HG03558 (cell line): ENCODE measurements at regions not wholly inside any gene's neighbourhood (a gene's known extent, or its start where the extent isn't known, plus 50 kb on each side); places are given as distances from the start of the nearest gene placed in this dataset.
"Not testable (repeated sequence)": the region's sequence is repeated elsewhere in the genome, so short reads cannot be mapped to it uniquely, and the experiment has no call there.

Experiments
- ATAC-seq: cut with Tn5 transposase; IDR thresholded peaks from one replicate; pipeline ENCODE4 v1.9.1; 2021; ENCODE audit warnings: moderate number of reproducible peaks; ENCODE audit not compliant: unreplicated experiment; ENCODE audit errors: extremely low read depth

- not testable (repeated sequence) for ATAC-seq
Observed at GRCh38 chr6:170055797-170056196, 235.1 kb downstream of the DLL1 start.

GRCh38 chr6:170053966-170054661, 236.8 kb downstream of the DLL1 start:
- ATAC-seq = no peak

GRCh38 chr6:170052991-170053821, 237.7 kb downstream of the DLL1 start:
- no peak for ATAC-seq

- no peak for ATAC-seq
Observed at GRCh38 chr6:170051229-170052172, 239.4 kb downstream of the DLL1 start.

- no peak for ATAC-seq
Observed at GRCh38 chr6:170050591-170051041, 240.3 kb downstream of the DLL1 start.

GRCh38 chr6:170049641-170050561, 241.0 kb downstream of the DLL1 start:
- ATAC-seq = no peak

- ATAC-seq = no peak
Observed at GRCh38 chr6:170048615-170049256, 242.1 kb downstream of the DLL1 start.

- ATAC-seq = no peak
Observed at GRCh38 chr6:170047823-170048222, 243.1 kb downstream of the DLL1 start.

GRCh38 chr6:170046791-170047626, 243.9 kb downstream of the DLL1 start:
- ATAC-seq = no peak

- no peak for ATAC-seq
Observed at GRCh38 chr6:170045981-170046667, 244.8 kb downstream of the DLL1 start.

- no peak for ATAC-seq
Observed at GRCh38 chr6:170045563-170045960, 245.3 kb downstream of the DLL1 start.

- ATAC-seq = no peak
Observed at GRCh38 chr6:170044836-170045562, 245.9 kb downstream of the DLL1 start.

- no peak for ATAC-seq
Observed at GRCh38 chr6:170043881-170044790, 246.7 kb downstream of the DLL1 start.

GRCh38 chr6:170043150-170043819, 247.6 kb downstream of the DLL1 start:
- no peak for ATAC-seq

GRCh38 chr6:170042596-170043118, 248.2 kb downstream of the DLL1 start:
- no peak for ATAC-seq
